Left ventricle myocardium inferior (tissue), 1 donor: ENCODE measurements at regions not wholly inside any gene's neighbourhood (a gene's known extent, or its start where the extent isn't known, plus 50 kb on each side); places are given as distances from the start of the nearest gene placed in this dataset.
"Not testable (repeated sequence)": the region's sequence is repeated elsewhere in the genome, so short reads cannot be mapped to it uniquely, and the experiment has no call there.

Experiments
- DNase-seq: peaks from one replicate; pipeline ENCODE4 v3.0.0-alpha.2; 2020
- H3K27ac ChIP-seq: fragments of 200-600 bp; replicated peaks from 2 replicates; pipeline ENCODE4 v1.8.0; 2021
- H3K27me3 ChIP-seq: fragments of 200-600 bp; 2 replicates; pipeline ENCODE4 v1.8.0; 2021; ENCODE audit warnings: low read depth
- H3K36me3 ChIP-seq: fragments of 200-600 bp; 2 replicates; pipeline ENCODE4 v1.8.0; 2021
- H3K4me1 ChIP-seq: fragments of 200-600 bp; 2 replicates; pipeline ENCODE4 v1.8.0; 2021
- H3K4me3 ChIP-seq: fragments of 200-600 bp; 2 replicates; pipeline ENCODE4 v1.8.0; 2021; ENCODE audit warnings: mild to moderate bottlenecking, moderate library complexity
- H3K9me3 ChIP-seq: fragments of 200-600 bp; replicated peaks from 2 replicates; pipeline ENCODE4 v1.8.0; 2021
- intact Hi-C: fragments of 100-400 bp; cut with micrococcal nuclease; formaldehyde crosslinking; loops from one replicate; pipeline ENCODE4 v1.11.0; 2022
- TF ChIP-seq, protein P1 (sequence below): fragments of 200-600 bp; IDR thresholded peaks from 2 replicates; pipeline ENCODE4 v1.8.0; 2021; ENCODE audit warnings: antibody characterized with exemption, mild to moderate bottlenecking, borderline replicate concordance
- donor health status: DM: no; HTN: yes; CAD: no; lungs with severe emphysema.

DNA sequence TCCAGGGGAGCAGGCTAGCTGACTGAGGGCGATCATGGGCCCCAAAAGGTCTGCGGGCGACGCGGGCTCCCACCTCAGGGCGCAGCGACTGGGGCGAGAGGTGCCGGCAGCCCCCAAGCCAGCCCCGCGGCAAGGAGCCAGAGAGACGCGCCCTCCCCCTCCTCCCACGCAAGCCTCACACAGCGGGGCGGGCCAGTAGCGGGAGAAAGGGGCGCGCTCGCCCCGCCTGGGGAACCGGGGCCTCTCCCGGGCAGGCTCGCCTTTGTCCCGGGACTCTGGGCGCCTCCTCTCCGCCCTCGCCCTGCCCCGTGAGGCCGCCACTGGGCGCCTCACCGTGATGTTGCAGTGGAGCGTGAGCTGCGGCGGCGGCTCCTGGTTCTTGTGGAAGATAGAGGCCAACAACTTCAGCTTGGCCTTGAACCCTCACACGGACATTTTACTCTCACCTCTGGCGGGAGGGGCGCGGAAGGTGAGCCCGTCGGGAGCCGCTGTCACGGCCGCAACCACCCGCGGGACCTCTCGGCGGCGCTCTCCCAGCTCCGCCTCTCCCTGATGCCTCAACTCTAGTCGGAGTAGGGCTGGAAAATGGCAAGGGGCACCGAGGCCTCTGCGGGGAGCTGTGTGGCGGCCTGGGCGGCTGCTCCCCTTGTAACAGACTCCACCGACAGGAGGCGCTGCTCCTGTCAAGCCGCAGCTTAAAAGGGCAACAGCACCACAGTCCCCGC is 100.5 kb upstream of the ZSCAN2 start:
- H3K27me3 ChIP-seq, H3K9me3 ChIP-seq, H3K4me1 ChIP-seq, H3K36me3 ChIP-seq, intact Hi-C loops: not testable (repeated sequence)
- Histone ChIP-seq H3K27ac (peak overlapping the region; percentile 80), H3K4me3 (peak overlapping the region; percentile 66)
- peak; percentile 44 for DNase-seq
- TF ChIP-seq, protein P1, sequence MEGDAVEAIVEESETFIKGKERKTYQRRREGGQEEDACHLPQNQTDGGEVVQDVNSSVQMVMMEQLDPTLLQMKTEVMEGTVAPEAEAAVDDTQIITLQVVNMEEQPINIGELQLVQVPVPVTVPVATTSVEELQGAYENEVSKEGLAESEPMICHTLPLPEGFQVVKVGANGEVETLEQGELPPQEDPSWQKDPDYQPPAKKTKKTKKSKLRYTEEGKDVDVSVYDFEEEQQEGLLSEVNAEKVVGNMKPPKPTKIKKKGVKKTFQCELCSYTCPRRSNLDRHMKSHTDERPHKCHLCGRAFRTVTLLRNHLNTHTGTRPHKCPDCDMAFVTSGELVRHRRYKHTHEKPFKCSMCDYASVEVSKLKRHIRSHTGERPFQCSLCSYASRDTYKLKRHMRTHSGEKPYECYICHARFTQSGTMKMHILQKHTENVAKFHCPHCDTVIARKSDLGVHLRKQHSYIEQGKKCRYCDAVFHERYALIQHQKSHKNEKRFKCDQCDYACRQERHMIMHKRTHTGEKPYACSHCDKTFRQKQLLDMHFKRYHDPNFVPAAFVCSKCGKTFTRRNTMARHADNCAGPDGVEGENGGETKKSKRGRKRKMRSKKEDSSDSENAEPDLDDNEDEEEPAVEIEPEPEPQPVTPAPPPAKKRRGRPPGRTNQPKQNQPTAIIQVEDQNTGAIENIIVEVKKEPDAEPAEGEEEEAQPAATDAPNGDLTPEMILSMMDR: peak; percentile 21

DNA sequence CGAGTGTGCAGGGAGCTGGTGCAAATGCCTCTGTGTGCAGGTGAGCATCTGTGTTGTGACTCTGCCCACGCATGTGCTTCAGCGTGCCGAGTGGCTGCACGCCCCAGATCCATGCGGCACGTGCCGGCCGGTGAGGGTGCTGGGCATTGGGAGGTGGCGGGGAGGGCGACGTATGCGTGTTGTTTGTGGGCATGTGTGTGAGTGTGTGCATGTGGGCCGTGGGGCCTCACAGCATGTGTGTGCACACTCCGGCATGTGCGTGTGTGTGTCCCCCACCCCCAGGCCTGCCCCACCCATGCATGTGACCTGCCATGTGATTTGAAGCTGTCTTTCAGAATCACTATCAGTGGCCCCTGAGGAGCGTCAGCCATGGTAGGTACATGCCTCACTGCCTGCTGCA is 97.7 kb upstream of the ZSCAN2 start:
- H3K9me3 ChIP-seq, intact Hi-C loops, H3K27ac ChIP-seq, H3K4me1 ChIP-seq, DNase-seq, H3K36me3 ChIP-seq, H3K4me3 ChIP-seq, H3K27me3 ChIP-seq: not testable (repeated sequence)

GRCh38 chr15:84505552-84505951 is 95.3 kb upstream of the ZSCAN2 start:
- H3K9me3 ChIP-seq, DNase-seq, H3K36me3 ChIP-seq, H3K27me3 ChIP-seq, H3K27ac ChIP-seq, H3K4me3 ChIP-seq, intact Hi-C loops, H3K4me1 ChIP-seq: not testable (repeated sequence)

DNA sequence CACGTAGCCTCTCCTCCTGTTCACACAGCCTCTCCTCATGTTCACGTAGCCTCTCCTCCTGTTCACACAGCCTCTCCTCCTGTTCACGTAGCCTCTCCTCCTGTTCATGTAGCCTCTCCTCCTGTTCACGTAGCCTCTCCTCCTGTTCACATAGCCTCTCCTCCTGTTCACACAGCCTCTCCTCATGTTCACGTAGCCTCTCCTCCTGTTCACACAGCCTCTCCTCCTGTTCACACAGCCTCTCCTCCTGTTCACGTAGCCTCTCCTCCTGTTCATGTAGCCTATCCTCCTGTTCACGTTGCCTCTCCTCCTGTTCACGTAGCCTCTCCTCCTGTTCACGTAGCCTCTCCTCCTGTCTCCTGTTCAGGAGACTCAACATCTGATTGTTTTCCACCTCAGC is 88.5 kb upstream of the ZSCAN2 start:
- H3K36me3 ChIP-seq, DNase-seq, H3K4me3 ChIP-seq, H3K27ac ChIP-seq, H3K27me3 ChIP-seq, H3K4me1 ChIP-seq, intact Hi-C loops, H3K9me3 ChIP-seq: not testable (repeated sequence)

- H3K27me3 ChIP-seq, H3K4me1 ChIP-seq, DNase-seq, H3K36me3 ChIP-seq, H3K9me3 ChIP-seq, intact Hi-C loops, H3K4me3 ChIP-seq, H3K27ac ChIP-seq: not testable (repeated sequence)
Observed at GRCh38 chr15:84516773-84517172, 84.0 kb upstream of the ZSCAN2 start.

DNA sequence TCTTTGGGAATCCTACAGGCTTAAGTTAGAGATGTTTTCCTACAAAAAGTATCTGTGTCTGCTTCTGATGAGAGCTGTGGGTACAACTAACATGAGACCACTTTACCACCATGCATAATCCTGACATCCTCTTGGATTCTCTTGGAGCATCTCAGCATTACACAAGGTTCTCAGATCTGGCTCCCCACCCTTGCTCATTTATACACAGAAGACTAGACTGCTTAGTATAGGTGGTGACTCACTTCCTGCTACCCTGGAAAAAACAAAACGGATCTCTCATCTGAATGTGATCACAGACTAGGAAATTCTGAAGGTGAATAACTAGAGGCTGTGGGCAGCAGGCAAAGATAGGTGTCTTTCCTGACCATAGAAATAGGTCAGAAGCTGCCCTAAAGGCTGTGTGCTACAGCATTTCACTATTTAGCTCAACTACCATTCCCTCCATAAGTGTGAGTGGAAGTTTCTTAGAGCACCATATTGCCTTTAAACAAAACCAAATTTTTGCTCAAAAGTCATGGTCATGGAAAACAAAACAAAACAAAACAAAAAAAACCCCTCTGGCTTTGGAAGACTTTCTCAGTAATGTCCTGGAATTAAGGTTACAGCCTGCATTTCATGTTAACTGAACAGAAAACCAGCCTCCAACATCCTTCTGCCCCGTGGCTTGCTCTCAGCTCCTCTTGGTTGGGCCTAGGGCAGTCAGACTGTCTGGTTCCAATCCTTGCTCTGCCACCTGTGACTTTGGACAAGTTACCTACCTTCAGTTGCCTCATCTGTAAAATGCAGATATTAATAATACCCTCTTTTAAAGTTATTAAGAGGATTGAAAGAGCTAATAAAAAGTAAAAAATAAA is 75.1 kb upstream of the ZSCAN2 start:
- H3K4me1 ChIP-seq, H3K9me3 ChIP-seq, H3K4me3 ChIP-seq, DNase-seq, H3K36me3 ChIP-seq, H3K27me3 ChIP-seq, intact Hi-C loops, H3K27ac ChIP-seq: not testable (repeated sequence)

- H3K4me3 ChIP-seq, H3K27ac ChIP-seq, H3K36me3 ChIP-seq, intact Hi-C loops, H3K27me3 ChIP-seq, DNase-seq, H3K4me1 ChIP-seq, H3K9me3 ChIP-seq: not testable (repeated sequence)
Observed at GRCh38 chr15:84530751-84531150, 70.1 kb upstream of the ZSCAN2 start.

GRCh38 chr15:84531223-84531622 is 69.6 kb upstream of the ZSCAN2 start:
- H3K4me3 ChIP-seq, DNase-seq, H3K9me3 ChIP-seq, H3K4me1 ChIP-seq, H3K27me3 ChIP-seq, H3K27ac ChIP-seq, intact Hi-C loops, H3K36me3 ChIP-seq: not testable (repeated sequence)

DNA sequence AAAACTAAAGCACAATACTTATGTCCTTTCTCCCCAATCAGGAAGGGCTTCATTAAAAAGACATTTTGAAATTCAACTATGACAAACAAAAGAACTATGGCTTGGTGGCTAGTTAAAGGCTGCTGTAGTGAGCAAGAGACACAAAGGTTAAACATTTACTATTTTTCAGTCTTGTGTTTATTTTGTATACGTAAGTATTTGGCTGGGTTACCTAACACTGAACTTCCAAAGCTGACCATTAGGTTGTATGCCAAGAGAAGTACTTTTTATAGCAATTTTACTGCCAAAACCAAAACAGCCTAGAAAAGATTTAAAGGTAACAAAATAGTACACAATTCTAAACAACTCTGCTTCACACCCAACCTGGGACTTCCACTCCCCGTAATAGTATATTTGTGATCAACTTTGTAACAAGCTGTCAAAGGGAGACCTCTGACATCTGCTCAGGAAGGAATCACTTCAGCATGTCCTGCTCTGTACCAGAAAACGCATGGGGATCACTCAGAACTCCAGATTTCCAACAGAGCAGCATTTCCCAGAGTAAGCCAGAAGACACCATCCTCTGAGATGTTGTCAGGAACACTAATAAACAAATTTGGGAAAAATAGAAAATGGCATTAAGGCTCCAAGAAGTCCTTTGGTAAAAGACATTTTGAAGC is 69.0 kb upstream of the ZSCAN2 start:
- H3K9me3 ChIP-seq, intact Hi-C loops, H3K36me3 ChIP-seq, DNase-seq, H3K4me3 ChIP-seq, H3K4me1 ChIP-seq, H3K27ac ChIP-seq, H3K27me3 ChIP-seq: not testable (repeated sequence)

GRCh38 chr15:84533705-84534104 is 67.1 kb upstream of the ZSCAN2 start:
- intact Hi-C loops, H3K27me3 ChIP-seq, H3K27ac ChIP-seq, H3K4me3 ChIP-seq, H3K9me3 ChIP-seq, H3K4me1 ChIP-seq, DNase-seq: not testable (repeated sequence)
- peaks cover 15% of the 10 kb centered on the region for H3K36me3 ChIP-seq

- H3K4me1 ChIP-seq, H3K4me3 ChIP-seq, DNase-seq, H3K27ac ChIP-seq, H3K27me3 ChIP-seq, H3K9me3 ChIP-seq, intact Hi-C loops: not testable (repeated sequence)
- H3K36me3 ChIP-seq: peaks cover 16% of the 10 kb centered on the region
Observed at GRCh38 chr15:84534561-84535235, 66.1 kb upstream of the ZSCAN2 start.

DNA sequence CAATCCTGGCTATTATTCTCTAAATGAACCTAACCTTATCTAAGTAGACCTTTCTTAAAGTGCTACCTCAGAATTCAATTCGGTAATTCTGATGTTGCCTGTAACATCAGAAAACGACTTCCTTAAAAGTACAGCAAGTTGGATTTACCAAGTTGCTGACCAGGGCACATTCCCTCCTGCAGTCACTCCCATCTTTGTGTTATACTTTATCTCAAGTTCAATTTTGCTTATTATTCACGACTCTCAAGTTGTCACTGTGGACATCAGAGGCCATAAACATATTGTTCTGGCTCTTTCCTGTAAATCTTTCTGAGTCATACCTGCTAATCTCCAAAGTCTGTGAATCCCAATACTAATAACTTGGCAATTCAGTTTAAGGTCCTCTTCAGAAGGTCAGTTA is 64.6 kb upstream of the ZSCAN2 start:
- H3K4me1 ChIP-seq, H3K27me3 ChIP-seq, H3K4me3 ChIP-seq, intact Hi-C loops, H3K9me3 ChIP-seq, H3K27ac ChIP-seq, DNase-seq: not testable (repeated sequence)
- peaks cover 26% of the 10 kb centered on the region for H3K36me3 ChIP-seq
